Gastrocnemius medialis (tissue), 4 donors: ENCODE measurements at regions not wholly inside any gene's neighbourhood (a gene's known extent, or its start where the extent isn't known, plus 50 kb on each side); places are given as distances from the start of the nearest gene placed in this dataset.

Experiments used
- ATAC-seq, 2 donors: fragments of 150-250 bp; one replicate each; pipeline ENCODE4 v1.9.1; 2016
- DNase-seq, 2 donors: peaks; one replicate each; pipeline ENCODE4 v3.0.0-alpha.2; 2019
- H3K27ac ChIP-seq, 4 donors: fragments of 200-600 bp; sonication (generic); 1 replicate in 1 of 4; 2 replicates in 3 of 4; pipeline ENCODE4 v1.5.1; 2016 to 2018; ENCODE audit warnings: mild to moderate bottlenecking in 2 of 4, moderate library complexity in 1 of 4
- H3K27me3 ChIP-seq, 3 donors: fragments of 200-600 bp; sonication (generic) in 2 of 3; 1 replicate in 1 of 3; 2 replicates in 2 of 3; pipeline versions ENCODE4 v1.5.1 to v1.6.0; 2016 to 2019; ENCODE audit warnings: mild to moderate bottlenecking in 1 of 3, moderate library complexity in 1 of 3
- H3K36me3 ChIP-seq, 2 donors: fragments of 200-600 bp; sonication (generic) in 1 of 2; one replicate each; pipeline ENCODE4 v1.5.1; 2017 to 2018
- H3K4me1 ChIP-seq, 2 donors: fragments of 200-600 bp; sonication (generic) in 1 of 2; one replicate each; pipeline ENCODE4 v1.5.1; 2016 to 2017; ENCODE audit warnings: mild to moderate bottlenecking in 2 of 2
- H3K4me3 ChIP-seq, 4 donors: fragments of 200-600 bp; sonication (generic) in 3 of 4; 1 replicate in 1 of 4; 2 replicates in 3 of 4; pipeline ENCODE4 v1.5.1; 2016 to 2019; ENCODE audit warnings: mild to moderate bottlenecking in 2 of 4
- H3K9me3 ChIP-seq, 3 donors: fragments of 200-600 bp; sonication (generic) in 2 of 3; 1 replicate in 1 of 3; 2 replicates in 2 of 3; pipeline ENCODE4 v1.5.1; 2016 to 2019
- CTCF ChIP-seq, 5 experiments: fragments of 450-650 bp in 3 of 5; fragments of 200-600 bp in 2 of 5; sonication (generic) in 2 of 5; IDR thresholded peaks in 4 of 5; conservative IDR thresholded peaks in 1 of 5; 1 replicate in 4 of 5; 2 replicates in 1 of 5; pipeline ENCODE4 v1.5.1; 2016 to 2019; ENCODE audit warnings: antibody characterized with exemption in 5 of 5, mild to moderate bottlenecking in 3 of 5, moderate library complexity in 3 of 5
- POLR2A ChIP-seq, 2 donors: fragments of 450-650 bp; IDR thresholded peaks; one replicate each; pipeline ENCODE4 v1.6.1; 2017; ENCODE audit warnings: antibody characterized with exemption in 2 of 2, mild to moderate bottlenecking in 2 of 2, moderate library complexity in 2 of 2
- in situ Hi-C, 4 donors: fragments of 200-750 bp; cut with MboI; loops; one replicate each; pipeline versions ENCODE4 v1.15.0 to v1.8.0; 2017; ENCODE audit warnings: low sequenced_read_pairs in 4 of 4
- intact Hi-C: fragments of 100-400 bp; cut with DNase I; formaldehyde crosslinking; loops from one replicate; pipeline ENCODE4 v1.15.1; 2023; ENCODE audit warnings: low total_unique reads

- ATAC-seq = no peak
- Histone ChIP-seq H3K36me3 (no peaks in the 10 kb centered on the region), H3K9me3 (no peaks in the 10 kb centered on the region), H3K4me1 (no peaks in the 10 kb centered on the region), H3K4me3 (no peak overlapping the region), H3K27ac (no peak overlapping the region), H3K27me3 (no peaks in the 10 kb centered on the region)
- in situ Hi-C loops = no loop called here
- DNase-seq = no peak
- TF ChIP-seq POLR2A (IDR thresholded peaks at IDR 0.05) (no peak), CTCF (IDR thresholded peaks at IDR 0.05 in 4 of 5, conservative IDR thresholded peaks at IDR 0.05 in 1 of 5) (no peak)
- intact Hi-C loops = no loop called here
These were observed 489.9 kb upstream of the RPS6KA3 start for GRCh38 chrX:20756585-20756984.

- TF ChIP-seq CTCF (IDR thresholded peaks at IDR 0.05 in 4 of 5, conservative IDR thresholded peaks at IDR 0.05 in 1 of 5) = no peak
- no peak for TF ChIP-seq POLR2A (IDR thresholded peaks at IDR 0.05)
- in situ Hi-C loops (no loop called here), intact Hi-C loops (no loop called here)
- ATAC-seq = no peak
- Histone ChIP-seq H3K27me3 (no peaks in the 10 kb centered on the region), H3K36me3 (no peaks in the 10 kb centered on the region), H3K4me3 (no peak overlapping the region), H3K27ac (no peak overlapping the region), H3K4me1 (no peaks in the 10 kb centered on the region), H3K9me3 (no peaks in the 10 kb centered on the region)
- no peak for DNase-seq
These were observed 486.4 kb upstream of the RPS6KA3 start for GRCh38 chrX:20753076-20753475.

- H3K27ac ChIP-seq = no peak overlapping the region
- no peaks in the 10 kb centered on the region for H3K27me3 ChIP-seq
- in situ Hi-C loops (no loop called here), intact Hi-C loops (no loop called here)
- H3K4me1 ChIP-seq = no peaks in the 10 kb centered on the region
- no peak for DNase-seq
- TF ChIP-seq CTCF (IDR thresholded peaks at IDR 0.05 in 4 of 5, conservative IDR thresholded peaks at IDR 0.05 in 1 of 5) = no peak
- TF ChIP-seq POLR2A (IDR thresholded peaks at IDR 0.05) = no peak
- H3K36me3 ChIP-seq = no peaks in the 10 kb centered on the region
- H3K4me3 ChIP-seq = no peak overlapping the region
- ATAC-seq = no peak
- no peaks in the 10 kb centered on the region for H3K9me3 ChIP-seq
These were observed 480.0 kb upstream of the RPS6KA3 start for GRCh38 chrX:20746690-20747089.

- TF ChIP-seq CTCF (IDR thresholded peaks at IDR 0.05 in 4 of 5, conservative IDR thresholded peaks at IDR 0.05 in 1 of 5) (no peak), POLR2A (IDR thresholded peaks at IDR 0.05) (no peak)
- intact Hi-C loops (no loop called here), in situ Hi-C loops (no loop called here)
- Histone ChIP-seq H3K4me3 (no peak overlapping the region), H3K36me3 (no peaks in the 10 kb centered on the region), H3K4me1 (no peaks in the 10 kb centered on the region), H3K27ac (no peak overlapping the region), H3K27me3 (no peaks in the 10 kb centered on the region), H3K9me3 (no peaks in the 10 kb centered on the region)
- ATAC-seq (no peak), DNase-seq (no peak)
These were observed 476.3 kb upstream of the RPS6KA3 start for GRCh38 chrX:20743046-20743445.

GRCh38 chrX:20742106-20742505 is 475.4 kb upstream of the RPS6KA3 start:
- intact Hi-C loops = no loop called here
- H3K4me1 ChIP-seq = no peaks in the 10 kb centered on the region
- H3K4me3 ChIP-seq = no peak overlapping the region
- no peaks in the 10 kb centered on the region for H3K9me3 ChIP-seq
- DNase-seq = no peak
- H3K27me3 ChIP-seq = no peaks in the 10 kb centered on the region
- in situ Hi-C loops = no loop called here
- ATAC-seq = no peak
- TF ChIP-seq POLR2A (IDR thresholded peaks at IDR 0.05) (no peak), CTCF (IDR thresholded peaks at IDR 0.05 in 4 of 5, conservative IDR thresholded peaks at IDR 0.05 in 1 of 5) (no peak)
- H3K36me3 ChIP-seq = no peaks in the 10 kb centered on the region
- H3K27ac ChIP-seq = no peak overlapping the region
